GM12872 (cell line): ENCODE measurements at regions not wholly inside any gene's neighbourhood (a gene's known extent, or its start where the extent isn't known, plus 50 kb on each side); places are given as distances from the start of the nearest gene placed in this dataset.

Experiments
- TF ChIP-seq, protein P1 (sequence below): IDR thresholded peaks from 3 replicates; pipeline ENCODE4 v1.5.1; 2011; ENCODE audit warnings: low read depth, mild to moderate bottlenecking, low read length, moderate library complexity; ENCODE audit not compliant: insufficient read depth

DNA sequence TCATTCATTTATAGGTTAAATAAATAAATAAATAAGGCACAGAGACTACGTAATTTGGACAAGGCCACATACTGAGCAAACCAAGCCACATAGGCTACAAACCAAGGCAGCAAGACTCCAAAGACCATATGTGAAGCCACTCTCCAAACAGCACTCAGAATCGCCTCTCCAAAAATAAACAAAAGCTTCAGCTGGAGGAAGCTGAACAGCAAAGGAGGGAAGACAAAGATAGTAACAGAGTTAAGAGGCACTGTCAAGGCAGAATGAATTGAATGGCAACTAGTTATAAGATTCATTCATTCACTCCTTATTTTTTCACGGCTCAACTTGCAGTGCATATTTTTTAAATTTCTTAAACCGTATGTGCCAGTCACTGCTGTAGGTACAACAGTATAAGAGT lies 200.5 kb upstream of the GRIP1 start:
- TF ChIP-seq, protein P1, sequence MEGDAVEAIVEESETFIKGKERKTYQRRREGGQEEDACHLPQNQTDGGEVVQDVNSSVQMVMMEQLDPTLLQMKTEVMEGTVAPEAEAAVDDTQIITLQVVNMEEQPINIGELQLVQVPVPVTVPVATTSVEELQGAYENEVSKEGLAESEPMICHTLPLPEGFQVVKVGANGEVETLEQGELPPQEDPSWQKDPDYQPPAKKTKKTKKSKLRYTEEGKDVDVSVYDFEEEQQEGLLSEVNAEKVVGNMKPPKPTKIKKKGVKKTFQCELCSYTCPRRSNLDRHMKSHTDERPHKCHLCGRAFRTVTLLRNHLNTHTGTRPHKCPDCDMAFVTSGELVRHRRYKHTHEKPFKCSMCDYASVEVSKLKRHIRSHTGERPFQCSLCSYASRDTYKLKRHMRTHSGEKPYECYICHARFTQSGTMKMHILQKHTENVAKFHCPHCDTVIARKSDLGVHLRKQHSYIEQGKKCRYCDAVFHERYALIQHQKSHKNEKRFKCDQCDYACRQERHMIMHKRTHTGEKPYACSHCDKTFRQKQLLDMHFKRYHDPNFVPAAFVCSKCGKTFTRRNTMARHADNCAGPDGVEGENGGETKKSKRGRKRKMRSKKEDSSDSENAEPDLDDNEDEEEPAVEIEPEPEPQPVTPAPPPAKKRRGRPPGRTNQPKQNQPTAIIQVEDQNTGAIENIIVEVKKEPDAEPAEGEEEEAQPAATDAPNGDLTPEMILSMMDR = no peak

DNA sequence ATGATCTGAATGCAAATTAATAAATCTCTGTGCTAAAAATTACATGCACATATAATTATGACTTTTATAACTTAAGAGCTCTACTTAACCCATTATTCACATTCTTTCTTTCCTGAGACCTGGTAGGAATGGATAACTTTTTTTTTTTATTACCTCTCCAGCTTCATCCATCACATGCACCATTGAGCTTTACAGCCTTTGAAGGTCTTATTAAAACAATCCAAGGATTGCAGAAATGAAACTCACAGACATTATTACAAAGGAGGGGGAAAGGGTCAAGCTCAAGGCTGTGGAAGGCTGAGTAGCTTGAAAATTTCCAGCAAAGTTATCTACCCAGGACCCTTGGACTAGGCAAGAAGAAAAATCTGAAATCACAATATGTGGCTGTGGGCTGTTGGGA lies 202.5 kb upstream of the GRIP1 start:
- TF ChIP-seq, protein P1 = no peak

DNA sequence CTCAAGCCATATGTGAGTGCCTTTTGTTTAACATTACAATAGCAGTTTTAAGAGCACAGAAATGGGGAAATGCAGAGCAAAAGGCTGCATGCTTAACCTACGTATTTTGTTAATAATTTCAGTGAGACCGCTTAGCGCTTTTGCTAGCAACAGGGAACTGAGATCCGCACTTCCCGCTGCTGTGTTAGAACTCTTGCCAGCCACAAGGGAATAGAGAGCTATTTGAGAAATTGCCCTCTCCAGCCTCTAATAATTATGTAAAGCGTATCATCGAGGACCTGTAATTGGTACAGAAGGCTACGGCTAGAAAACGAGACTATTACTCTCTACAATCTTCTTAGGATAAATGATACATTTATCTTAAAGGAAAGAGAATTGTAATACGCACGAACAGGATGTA lies 205.2 kb upstream of the GRIP1 start:
- TF ChIP-seq, protein P1 = no peak

DNA sequence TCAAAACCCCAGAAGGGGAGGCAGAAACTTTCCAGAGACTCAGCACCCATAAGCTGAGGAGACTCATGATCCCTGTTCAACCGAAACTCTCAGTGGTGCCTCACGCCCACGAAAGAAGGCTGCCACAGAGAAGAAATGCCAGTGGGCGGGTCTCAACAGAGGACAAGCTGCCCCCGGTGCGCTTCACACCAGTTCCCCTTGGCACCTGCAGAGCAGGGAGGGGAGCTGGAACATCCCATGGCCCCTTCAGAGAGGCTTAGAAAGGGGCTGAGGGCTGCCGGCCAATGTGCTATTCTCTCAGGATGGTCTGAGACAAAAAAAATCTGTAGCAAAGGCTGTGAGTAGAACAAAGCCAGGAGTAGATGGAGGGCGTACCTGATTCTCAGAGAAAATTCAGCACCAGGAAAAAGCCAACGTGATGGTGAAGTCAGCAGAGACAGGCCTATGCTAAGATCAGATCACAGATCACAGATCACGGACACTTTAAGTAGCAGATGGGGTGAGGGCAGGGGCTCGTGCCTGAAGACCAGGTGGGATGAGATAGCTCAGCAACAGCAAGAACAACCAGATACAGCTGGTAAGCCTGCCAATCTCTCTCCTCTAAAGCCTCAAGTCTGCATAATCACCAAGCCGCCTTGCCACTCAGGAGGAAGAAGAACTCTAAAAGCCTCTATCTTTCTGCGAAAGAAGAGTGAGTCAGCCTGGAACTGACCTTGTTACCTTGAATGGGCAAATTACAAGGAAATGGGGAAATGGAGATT lies 206.4 kb upstream of the GRIP1 start:
- TF ChIP-seq, protein P1 = no peak

DNA sequence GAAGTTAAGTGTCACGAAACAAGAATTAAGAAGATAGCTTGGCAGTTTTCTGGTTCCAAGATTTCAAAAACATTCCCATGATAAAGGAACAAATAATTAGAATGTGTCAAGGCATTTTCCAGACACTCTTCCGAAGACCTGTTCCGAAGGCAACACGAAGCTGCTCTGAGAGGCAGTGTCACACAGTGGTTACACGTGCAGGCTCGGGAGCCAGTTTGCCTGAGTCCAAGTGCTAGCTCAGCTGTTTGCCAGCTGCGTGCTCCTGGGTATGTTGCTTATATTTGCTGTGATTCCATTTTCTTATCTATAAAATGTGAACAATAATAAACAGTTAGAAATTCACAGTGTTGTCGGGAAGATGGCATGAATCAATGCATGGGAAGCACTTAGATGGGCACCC lies 217.9 kb upstream of the GRIP1 start:
- TF ChIP-seq, protein P1 = no peak

DNA sequence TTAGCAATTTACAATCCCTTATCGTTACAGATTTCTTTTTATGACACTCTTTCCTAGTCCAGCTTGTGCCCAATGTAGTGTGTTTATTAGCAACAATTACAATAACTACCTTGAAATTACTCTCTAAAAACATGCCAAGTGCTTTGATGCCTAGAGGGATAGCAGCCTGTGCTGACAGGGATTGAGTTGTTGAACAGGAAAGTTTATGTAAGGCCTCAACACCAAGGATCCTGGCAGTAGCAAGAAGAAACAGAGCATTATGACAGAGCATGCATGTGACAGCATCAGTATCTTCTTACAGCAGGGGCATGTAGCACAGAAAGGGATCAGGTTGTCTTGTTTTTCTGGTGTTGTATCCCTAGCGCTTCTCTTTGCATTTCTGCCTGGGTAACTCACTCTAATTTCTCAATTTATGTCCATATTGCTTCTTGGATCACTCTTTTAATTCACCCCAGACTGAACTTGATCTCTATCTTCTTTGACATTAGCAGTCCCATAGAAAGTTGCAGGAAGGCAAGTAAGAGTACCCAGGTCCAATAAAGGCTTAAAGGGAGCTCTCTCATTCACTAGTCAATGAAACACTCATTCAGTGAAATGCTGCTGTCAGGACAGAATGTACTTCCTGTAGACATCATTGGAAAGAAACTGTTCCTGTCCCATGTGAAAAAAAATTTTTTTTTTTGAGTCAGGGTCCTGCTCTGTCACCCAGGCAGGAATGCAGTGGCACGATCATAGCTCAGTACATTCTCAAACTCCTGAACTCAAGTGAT lies 220.0 kb upstream of the GRIP1 start:
- TF ChIP-seq, protein P1 = no peak

DNA sequence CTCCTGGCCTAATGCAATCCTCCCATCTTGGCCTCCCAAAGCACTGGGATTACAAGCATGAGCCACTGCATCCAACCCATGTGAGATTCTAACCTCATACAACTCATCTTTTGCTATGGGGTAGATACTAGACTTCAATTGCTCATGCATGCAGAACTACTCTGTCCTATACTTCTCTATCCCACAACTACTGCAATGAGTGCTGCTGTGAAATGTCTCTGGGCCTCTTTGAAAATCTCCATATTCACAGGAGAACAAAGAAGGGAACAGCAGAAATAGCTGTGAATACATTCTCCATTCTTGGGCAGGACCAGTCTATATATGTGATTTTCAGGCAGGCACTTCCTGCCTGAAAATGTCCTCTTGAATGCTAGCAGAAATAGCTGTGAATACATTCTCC lies 220.7 kb upstream of the GRIP1 start:
- TF ChIP-seq, protein P1 = no peak
